GM12864 (cell line): ENCODE measurements at regions not wholly inside any gene's neighbourhood (a gene's known extent, or its start where the extent isn't known, plus 50 kb on each side); places are given as distances from the start of the nearest gene placed in this dataset.

Experiments
- DNase-seq: peaks from one replicate; pipeline ENCODE4 v3.0.0-alpha.2; 2011; ENCODE audit warnings: low read depth
- H3K4me3 ChIP-seq: 2 replicates; pipeline ENCODE4 v1.5.1; 2011; ENCODE audit warnings: mild to moderate bottlenecking, low read depth, low read length, control low read depth
- CTCF ChIP-seq: IDR thresholded peaks from 2 replicates; pipeline ENCODE4 v1.5.1; 2011; ENCODE audit warnings: low read depth, mild to moderate bottlenecking, moderate library complexity, low read length, control low read depth, inconsistent platforms; ENCODE audit errors: missing control alignments

- H3K4me3 ChIP-seq = no peak overlapping the region
- DNase-seq = no peak
- no peak for TF ChIP-seq CTCF
These were observed 401.8 kb downstream of the ARHGEF28 start for GRCh38 chr5:74027732-74028338.

- no peak overlapping the region for H3K4me3 ChIP-seq
- DNase-seq = no peak
- no peak for TF ChIP-seq CTCF
These were observed 400.3 kb downstream of the ARHGEF28 start for GRCh38 chr5:74026310-74026709.

GRCh38 chr5:74021126-74021525 lies 395.1 kb downstream of the ARHGEF28 start:
- no peak for TF ChIP-seq CTCF
- DNase-seq = no peak
- H3K4me3 ChIP-seq = no peak overlapping the region

- DNase-seq = no peak
- H3K4me3 ChIP-seq = no peak overlapping the region
- TF ChIP-seq CTCF = no peak
These were observed 394.5 kb downstream of the ARHGEF28 start for GRCh38 chr5:74020503-74020902.

- no peak for DNase-seq
- no peak for TF ChIP-seq CTCF
- no peak overlapping the region for H3K4me3 ChIP-seq
These were observed 393.9 kb downstream of the ARHGEF28 start for GRCh38 chr5:74019923-74020322.

GRCh38 chr5:74017786-74018211 lies 391.8 kb downstream of the ARHGEF28 start:
- DNase-seq = no peak
- no peak overlapping the region for H3K4me3 ChIP-seq
- no peak for TF ChIP-seq CTCF

GRCh38 chr5:74017112-74017511 lies 391.1 kb downstream of the ARHGEF28 start:
- no peak for TF ChIP-seq CTCF
- no peak for DNase-seq
- no peak overlapping the region for H3K4me3 ChIP-seq
